ENCODE measurements at regions not wholly inside any gene's neighbourhood (a gene's known extent, or its start where the extent isn't known, plus 50 kb on each side); places are given as distances from the start of the nearest gene placed in this dataset.

GRCh38 chr1:189350983-189351616, 1126.6 kb downstream of the BRINP3 start:
- Mint-ChIP-seq H3K36me3 (peaks cover 0 to 7% (median 0%) of the 10 kb centered on the region in 3 donors), H3K4me3 (no peak overlapping the region), H3K27ac (no peak overlapping the region), H3K9me3 (peaks cover 18 to 58% (median 24%) of the 10 kb centered on the region in 6 donors), H3K27me3 (ENCODE audit: low read depth in 3 of 3) (peaks cover 0 to 3% (median 2%) of the 10 kb centered on the region in 3 donors), H3K4me1 (no peaks in the 10 kb centered on the region)
- no peak for DNase-seq

GRCh38 chr1:189351960-189352359, 1125.7 kb downstream of the BRINP3 start:
- DNase-seq: no peak
- Mint-ChIP-seq H3K27me3 (ENCODE audit: low read depth in 3 of 3) (peaks cover 0 to 3% (median 2%) of the 10 kb centered on the region in 3 donors), H3K27ac (no peak overlapping the region), H3K9me3 (peaks cover 21 to 63% (median 28%) of the 10 kb centered on the region in 6 donors), H3K36me3 (peaks cover 0 to 4% (median 0%) of the 10 kb centered on the region in 3 donors), H3K4me1 (no peaks in the 10 kb centered on the region), H3K4me3 (no peak overlapping the region)

- Mint-ChIP-seq H3K4me1 (no peaks in the 10 kb centered on the region), H3K27ac (no peak overlapping the region), H3K36me3 (peaks cover 0 to 4% (median 0%) of the 10 kb centered on the region in 3 donors), H3K4me3 (no peak overlapping the region), H3K9me3 (peaks cover 12 to 40% (median 27%) of the 10 kb centered on the region in 6 donors), H3K27me3 (ENCODE audit: low read depth in 3 of 3) (peaks cover 0 to 2% (median 0%) of the 10 kb centered on the region in 3 donors)
- DNase-seq: no peak
These were observed 1121.5 kb downstream of the BRINP3 start for GRCh38 chr1:189356206-189356605.

GRCh38 chr1:189357317-189357716, 1120.3 kb downstream of the BRINP3 start:
- Mint-ChIP-seq H3K27me3 (ENCODE audit: low read depth in 3 of 3) (peaks cover 0 to 2% (median 0%) of the 10 kb centered on the region in 3 donors), H3K9me3 (peaks cover 9 to 42% (median 31%) of the 10 kb centered on the region in 6 donors), H3K36me3 (peaks cover 0 to 4% (median 0%) of the 10 kb centered on the region in 3 donors), H3K4me3 (no peak overlapping the region), H3K27ac (no peak overlapping the region), H3K4me1 (no peaks in the 10 kb centered on the region)
- DNase-seq: no peak

- DNase-seq: no peak
- Mint-ChIP-seq H3K4me3 (no peak overlapping the region), H3K27me3 (ENCODE audit: low read depth in 3 of 3) (peaks cover 0 to 2% (median 0%) of the 10 kb centered on the region in 3 donors), H3K27ac (no peak overlapping the region), H3K9me3 (peaks cover 2 to 48% (median 28%) of the 10 kb centered on the region in 6 donors), H3K36me3 (peaks cover 0 to 3% (median 0%) of the 10 kb centered on the region in 3 donors), H3K4me1 (no peaks in the 10 kb centered on the region)
These were observed 1108.1 kb downstream of the BRINP3 start for GRCh38 chr1:189369612-189370011.

GRCh38 chr1:189374816-189375215, 1102.8 kb downstream of the BRINP3 start:
- H3K27ac Mint-ChIP-seq: no peak overlapping the region
- H3K36me3 Mint-ChIP-seq: peaks cover 0 to 6% (median 0%) of the 10 kb centered on the region in 3 donors
- H3K9me3 Mint-ChIP-seq: peaks cover 3 to 48% (median 29%) of the 10 kb centered on the region in 6 donors
- H3K4me3 Mint-ChIP-seq: no peak overlapping the region
- H3K27me3 Mint-ChIP-seq (ENCODE audit: low read depth in 3 of 3): peaks cover 0 to 2% (median 0%) of the 10 kb centered on the region in 3 donors
- no peaks in the 10 kb centered on the region for H3K4me1 Mint-ChIP-seq
- DNase-seq: no peak

- Mint-ChIP-seq H3K27ac (no peak overlapping the region), H3K4me1 (no peaks in the 10 kb centered on the region), H3K4me3 (no peak overlapping the region), H3K9me3 (peaks cover 7 to 58% (median 27%) of the 10 kb centered on the region in 6 donors), H3K27me3 (ENCODE audit: low read depth in 3 of 3) (no peaks in the 10 kb centered on the region), H3K36me3 (no peaks in the 10 kb centered on the region)
- DNase-seq: no peak
These were observed 1072.2 kb downstream of the BRINP3 start for GRCh38 chr1:189405419-189405818.

GRCh38 chr1:189409774-189410173, 1067.9 kb downstream of the BRINP3 start:
- Mint-ChIP-seq H3K27me3 (ENCODE audit: low read depth in 3 of 3) (no peaks in the 10 kb centered on the region), H3K36me3 (no peaks in the 10 kb centered on the region), H3K4me1 (no peaks in the 10 kb centered on the region), H3K4me3 (no peak overlapping the region), H3K9me3 (peaks cover 14 to 49% (median 33%) of the 10 kb centered on the region in 6 donors), H3K27ac (no peak overlapping the region)
- DNase-seq: no peak

- Mint-ChIP-seq H3K9me3 (peaks cover 5 to 39% (median 18%) of the 10 kb centered on the region in 6 donors), H3K4me1 (no peaks in the 10 kb centered on the region), H3K36me3 (no peaks in the 10 kb centered on the region), H3K27ac (no peak overlapping the region), H3K4me3 (no peak overlapping the region), H3K27me3 (ENCODE audit: low read depth in 3 of 3) (peaks cover 0 to 3% (median 2%) of the 10 kb centered on the region in 3 donors)
- no peak for DNase-seq
These were observed 1052.8 kb downstream of the BRINP3 start for GRCh38 chr1:189424746-189425331.

GRCh38 chr1:189429610-189430009, 1048.1 kb downstream of the BRINP3 start:
- Mint-ChIP-seq H3K27ac (no peak overlapping the region), H3K36me3 (peaks cover 0 to 1% (median 0%) of the 10 kb centered on the region in 3 donors), H3K27me3 (ENCODE audit: low read depth in 3 of 3) (peaks cover 1 to 3% (median 2%) of the 10 kb centered on the region in 3 donors), H3K4me3 (no peak overlapping the region), H3K9me3 (peaks cover 18 to 54% (median 22%) of the 10 kb centered on the region in 6 donors), H3K4me1 (no peaks in the 10 kb centered on the region)
- no peak for DNase-seq

GRCh38 chr1:189431447-189431846, 1046.2 kb downstream of the BRINP3 start:
- H3K9me3 Mint-ChIP-seq: peaks cover 19 to 61% (median 28%) of the 10 kb centered on the region in 6 donors
- no peak overlapping the region for H3K4me3 Mint-ChIP-seq
- no peak overlapping the region for H3K27ac Mint-ChIP-seq
- H3K27me3 Mint-ChIP-seq (ENCODE audit: low read depth in 3 of 3): peaks cover 0 to 2% (median 1%) of the 10 kb centered on the region in 3 donors
- no peak for DNase-seq
- H3K4me1 Mint-ChIP-seq: no peaks in the 10 kb centered on the region
- H3K36me3 Mint-ChIP-seq: peaks cover 0 to 4% (median 0%) of the 10 kb centered on the region in 3 donors

- Mint-ChIP-seq H3K27me3 (ENCODE audit: low read depth in 3 of 3) (peaks cover 0 to 2% (median 1%) of the 10 kb centered on the region in 3 donors), H3K4me1 (no peaks in the 10 kb centered on the region), H3K4me3 (no peak overlapping the region), H3K27ac (no peak overlapping the region), H3K9me3 (peaks cover 15 to 56% (median 28%) of the 10 kb centered on the region in 6 donors), H3K36me3 (peaks cover 0 to 4% (median 0%) of the 10 kb centered on the region in 3 donors)
- no peak for DNase-seq
These were observed 1044.9 kb downstream of the BRINP3 start for GRCh38 chr1:189432753-189433152.

- Mint-ChIP-seq H3K9me3 (peaks cover 13 to 52% (median 24%) of the 10 kb centered on the region in 6 donors), H3K4me3 (no peak overlapping the region), H3K4me1 (no peaks in the 10 kb centered on the region), H3K27me3 (ENCODE audit: low read depth in 3 of 3) (peaks cover 0 to 1% (median 0%) of the 10 kb centered on the region in 3 donors), H3K27ac (no peak overlapping the region), H3K36me3 (peaks cover 0 to 4% (median 0%) of the 10 kb centered on the region in 3 donors)
- DNase-seq: no peak
These were observed 1043.2 kb downstream of the BRINP3 start for GRCh38 chr1:189434461-189434860.

- H3K4me3 Mint-ChIP-seq: no peak overlapping the region
- no peak overlapping the region for H3K27ac Mint-ChIP-seq
- peaks cover 0 to 4% (median 0%) of the 10 kb centered on the region in 3 donors for H3K36me3 Mint-ChIP-seq
- peaks cover 13 to 50% (median 23%) of the 10 kb centered on the region in 6 donors for H3K9me3 Mint-ChIP-seq
- no peaks in the 10 kb centered on the region for H3K4me1 Mint-ChIP-seq
- DNase-seq: no peak
- peaks cover 0 to 1% (median 0%) of the 10 kb centered on the region in 3 donors for H3K27me3 Mint-ChIP-seq (ENCODE audit: low read depth in 3 of 3)
These were observed 1042.3 kb downstream of the BRINP3 start for GRCh38 chr1:189435398-189435797.
